LHCN-M2 (cell line): ENCODE measurements at regions not wholly inside any gene's neighbourhood (a gene's known extent, or its start where the extent isn't known, plus 50 kb on each side); places are given as distances from the start of the nearest gene placed in this dataset.
"Not testable (repeated sequence)": the region's sequence is repeated elsewhere in the genome, so short reads cannot be mapped to it uniquely, and the experiment has no call there.

ENCODE experiments used
- DNase-seq: peaks from one replicate; pipeline ENCODE4 v3.0.0-alpha.2; 2012; ENCODE audit warnings: low read depth

GRCh38 chr15:53034767-53035245, 244.7 kb upstream of the ONECUT1 start:
- no peak for DNase-seq

GRCh38 chr15:53033709-53034108, 243.6 kb upstream of the ONECUT1 start:
- DNase-seq: no peak

GRCh38 chr15:53031469-53031868, 241.3 kb upstream of the ONECUT1 start:
- DNase-seq: no peak

GRCh38 chr15:53022788-53023187, 232.7 kb upstream of the ONECUT1 start:
- DNase-seq: no peak

GRCh38 chr15:53013329-53013728, 223.2 kb upstream of the ONECUT1 start:
- no peak for DNase-seq

- DNase-seq: not testable (repeated sequence)
Measured at GRCh38 chr15:53011779-53012178, 221.6 kb upstream of the ONECUT1 start.

- DNase-seq: no peak
Measured at GRCh38 chr15:53009093-53009492, 219.0 kb upstream of the ONECUT1 start.

GRCh38 chr15:53000409-53000808, 210.3 kb upstream of the ONECUT1 start:
- DNase-seq: no peak

GRCh38 chr15:52997123-52997522, 207.0 kb upstream of the ONECUT1 start:
- no peak for DNase-seq

- no peak for DNase-seq
Measured at GRCh38 chr15:52994290-52994689, 204.2 kb upstream of the ONECUT1 start.

GRCh38 chr15:52984507-52984906, 194.4 kb upstream of the ONECUT1 start:
- no peak for DNase-seq

GRCh38 chr15:52980446-52980845, 190.3 kb upstream of the ONECUT1 start:
- no peak for DNase-seq

GRCh38 chr15:52976516-52977075, 186.5 kb upstream of the ONECUT1 start:
- DNase-seq: no peak

- DNase-seq: no peak
Measured at GRCh38 chr15:52975941-52976449, 185.9 kb upstream of the ONECUT1 start.

- DNase-seq: no peak
Measured at GRCh38 chr15:52963865-52964264, 173.7 kb upstream of the ONECUT1 start.

GRCh38 chr15:52960283-52960682, 170.1 kb upstream of the ONECUT1 start:
- DNase-seq: no peak

GRCh38 chr15:52943746-52944145, 153.6 kb upstream of the ONECUT1 start:
- no peak for DNase-seq

- DNase-seq: no peak
Measured at GRCh38 chr15:52936489-52936888, 146.4 kb upstream of the ONECUT1 start.

GRCh38 chr15:52925130-52925529, 135.0 kb upstream of the ONECUT1 start:
- no peak for DNase-seq

- no peak for DNase-seq
Measured at GRCh38 chr15:52924630-52925029, 134.5 kb upstream of the ONECUT1 start.

- no peak for DNase-seq
Measured at GRCh38 chr15:52923626-52924025, 133.5 kb upstream of the ONECUT1 start.

GRCh38 chr15:52922871-52923270, 132.7 kb upstream of the ONECUT1 start:
- DNase-seq: no peak

- no peak for DNase-seq
Measured at GRCh38 chr15:52912172-52912571, 122.0 kb upstream of the ONECUT1 start.

GRCh38 chr15:52893338-52893737, 103.2 kb upstream of the ONECUT1 start:
- DNase-seq: no peak
